ENCODE measurements at regions not wholly inside any gene's neighbourhood (a gene's known extent, or its start where the extent isn't known, plus 50 kb on each side); places are given as distances from the start of the nearest gene placed in this dataset.

- no peak for TF ChIP-seq TAF1 (IDR thresholded peaks at IDR 0.05; ENCODE audit: borderline replicate concordance, low read depth, low read length)
- TF ChIP-seq POLR2AphosphoS5 (IDR thresholded peaks at IDR 0.05; ENCODE audit: low read depth, low read length) = no peak
- TF ChIP-seq POLR2A (IDR thresholded peaks at IDR 0.05; ENCODE audit: low read depth, low read length) = no peak
Observed at GRCh38 chr20:51334609-51335008, 207.9 kb downstream of the NFATC2 start.
